Kidney (tissue), 13 donors: ENCODE measurements at regions not wholly inside any gene's neighbourhood (a gene's known extent, or its start where the extent isn't known, plus 50 kb on each side); places are given as distances from the start of the nearest gene placed in this dataset.
A peak's percentile ranks its signal among the peaks of the same experiment; 100 is the strongest.

ENCODE experiments used
- DNase-seq, 5 donors: peaks; one replicate each; pipeline ENCODE4 v3.0.0-alpha.2; 2013 to 2020
- FAIRE-seq: peaks from 2 replicates; lab custom pipeline; 2012; peaks lifted over from hg19 to GRCh38; lab: Jason Lieb, UNC
- H3K27ac ChIP-seq, 2 donors: one replicate each; pipeline ENCODE4 v1.7.0; 2013; ENCODE audit warnings: low read depth in 2 of 2, low read length in 2 of 2, inconsistent platforms in 1 of 2
- H3K27me3 ChIP-seq: one replicate; pipeline ENCODE4 v1.7.1; 2013; ENCODE audit warnings: low read length, inconsistent platforms; ENCODE audit not compliant: control insufficient read depth, insufficient read depth
- H3K36me3 ChIP-seq, 3 donors: one replicate each; pipeline versions ENCODE4 v1.7.0 to v1.7.1; 2013; ENCODE audit warnings: low read length in 3 of 3, control low read depth in 1 of 3, inconsistent platforms in 1 of 3; ENCODE audit not compliant: insufficient read depth in 3 of 3, control insufficient read depth in 2 of 3
- H3K4me1 ChIP-seq, 3 donors: one replicate each; pipeline versions ENCODE4 v1.7.0 to v1.7.1; 2013; ENCODE audit warnings: low read length in 3 of 3, inconsistent platforms in 1 of 3, low read depth in 1 of 3; ENCODE audit not compliant: control insufficient read depth in 2 of 3, insufficient read depth in 2 of 3
- H3K4me3 ChIP-seq, 3 donors: one replicate each; pipeline versions ENCODE4 v1.7.0 to v1.8.1; 2013; ENCODE audit warnings: low read length in 3 of 3, control low read depth in 1 of 3, inconsistent platforms in 1 of 3
- H3K9ac ChIP-seq, 3 donors: one replicate each; pipeline versions ENCODE4 v1.7.0 to v1.7.1; 2013; ENCODE audit warnings: low read length in 3 of 3, control low read depth in 1 of 3, inconsistent platforms in 1 of 3
- H3K9me3 ChIP-seq, 3 donors: one replicate each; pipeline versions ENCODE4 v1.7.0 to v1.7.1; 2013; ENCODE audit warnings: low read length in 3 of 3, control low read depth in 1 of 3, inconsistent platforms in 1 of 3; ENCODE audit not compliant: control insufficient read depth in 2 of 3, insufficient read depth in 1 of 3
- CTCF ChIP-seq: IDR thresholded peaks from 3 replicates; pipeline ENCODE4 v1.5.1; 2012; ENCODE audit warnings: mild to moderate bottlenecking, moderate library complexity, borderline replicate concordance; ENCODE audit not compliant: insufficient read depth; ENCODE audit errors: extremely low read depth
- intact Hi-C: fragments of 100-400 bp; cut with DNase I; formaldehyde crosslinking; loops from one replicate; pipeline ENCODE4 v1.11.1; 2022
- donor health status: control.
- donor health status: control.
- donor health status: control.
- donor health status: control.
- donor health status: control.
- donor health status: DM: yes; HTN: yes; CAD: no.
- donor health status: Normal renal cell carcinoma (clear cell type).

DNA sequence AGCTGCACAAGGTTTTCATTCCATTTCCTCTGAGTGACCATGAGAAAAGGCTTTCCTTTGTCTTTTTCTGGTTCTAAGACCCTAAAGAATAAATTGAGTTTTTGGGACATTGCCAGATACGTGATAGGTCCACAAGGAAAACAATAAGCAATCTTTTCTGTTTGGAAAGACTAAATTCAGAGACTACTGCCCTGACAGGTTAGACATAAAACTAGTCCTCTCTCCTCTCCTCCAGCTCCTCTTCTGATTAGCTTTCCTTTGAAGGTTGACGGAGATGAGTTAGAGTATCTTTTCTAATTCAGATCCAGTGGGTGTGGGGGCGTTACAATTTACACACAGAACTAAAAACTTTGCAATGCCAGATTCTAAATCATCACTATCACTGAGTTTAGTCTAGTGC, 57.8 kb upstream of the C1orf53 start:
- intact Hi-C loops: no loop called here
- no peak for FAIRE-seq
- no peak for TF ChIP-seq CTCF

DNA sequence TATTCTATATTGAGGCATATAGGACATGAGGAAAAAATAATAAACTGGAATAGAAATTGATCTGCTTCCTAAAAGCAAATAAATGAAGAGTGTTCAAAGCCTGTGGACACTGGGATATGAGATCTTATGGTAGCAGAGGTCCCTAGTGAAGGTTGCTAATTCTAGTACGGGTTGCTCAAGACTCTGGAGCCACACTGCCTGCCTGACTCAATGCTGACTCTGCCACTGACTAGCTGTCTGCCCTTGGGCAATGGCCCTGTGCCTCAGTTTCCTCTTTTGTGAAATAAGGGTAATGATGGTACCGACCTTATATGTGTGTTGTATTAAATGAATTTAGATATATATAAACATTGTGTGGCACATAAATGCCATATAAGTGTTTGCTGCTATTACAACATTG, 59.0 kb upstream of the C1orf53 start:
- DNase-seq (no peak), FAIRE-seq (no peak)
- intact Hi-C loops: no loop called here
- Histone ChIP-seq H3K9ac (no peak overlapping the region), H3K4me1 (no peaks in the 10 kb centered on the region), H3K36me3 (no peaks in the 10 kb centered on the region), H3K27ac (no peak overlapping the region), H3K9me3 (no peaks in the 10 kb centered on the region), H3K27me3 (no peaks in the 10 kb centered on the region), H3K4me3 (no peak overlapping the region)
- TF ChIP-seq CTCF: no peak

More for the DNA sequence above, 57.8 kb upstream of the C1orf53 start:
- no peaks in the 10 kb centered on the region for H3K4me1 ChIP-seq
- no peak overlapping the region for H3K4me3 ChIP-seq
- H3K9ac ChIP-seq: no peak overlapping the region
- no peak overlapping the region for H3K27ac ChIP-seq
- H3K36me3 ChIP-seq: no peaks in the 10 kb centered on the region
- H3K9me3 ChIP-seq: no peaks in the 10 kb centered on the region
- peak in 1 of 5 donors; percentile 4 for DNase-seq
- no peaks in the 10 kb centered on the region for H3K27me3 ChIP-seq

DNA sequence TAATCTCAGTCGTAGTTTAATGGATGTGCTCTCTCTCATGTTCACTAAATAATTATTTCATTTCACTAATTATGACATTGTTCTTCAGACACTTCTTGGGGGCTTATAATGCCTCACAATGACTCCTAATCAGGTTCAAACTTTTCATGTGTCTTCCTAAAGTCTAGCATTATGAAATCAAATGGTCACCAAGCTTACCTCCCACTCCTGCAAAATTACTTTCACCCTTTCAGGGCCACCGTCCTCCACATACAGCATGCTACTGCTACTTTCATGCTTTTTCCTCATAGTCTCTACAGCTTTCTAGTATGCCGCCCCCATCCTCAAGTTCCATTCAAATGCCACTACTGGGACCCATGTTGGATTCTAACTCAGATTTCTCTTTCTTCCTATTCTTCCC, 59.8 kb upstream of the C1orf53 start:
- no peaks in the 10 kb centered on the region for H3K27me3 ChIP-seq
- no peak for FAIRE-seq
- H3K9ac ChIP-seq: no peak overlapping the region
- no peak overlapping the region for H3K27ac ChIP-seq
- DNase-seq: no peak
- intact Hi-C loops: no loop called here
- H3K4me3 ChIP-seq: no peak overlapping the region
- H3K4me1 ChIP-seq: no peaks in the 10 kb centered on the region
- H3K36me3 ChIP-seq: no peaks in the 10 kb centered on the region
- no peak for TF ChIP-seq CTCF
- no peaks in the 10 kb centered on the region for H3K9me3 ChIP-seq

GRCh38 chr1:197841883-197842553, 60.4 kb upstream of the C1orf53 start:
- H3K27ac ChIP-seq: no peak overlapping the region
- FAIRE-seq (no peak), DNase-seq (peak in 2 of 5 donors; percentile 10 to 32)
- intact Hi-C loops: no loop called here
- H3K36me3 ChIP-seq: no peaks in the 10 kb centered on the region
- TF ChIP-seq CTCF: no peak
- no peak overlapping the region for H3K4me3 ChIP-seq
- H3K4me1 ChIP-seq: no peaks in the 10 kb centered on the region
- H3K27me3 ChIP-seq: no peaks in the 10 kb centered on the region
- no peak overlapping the region for H3K9ac ChIP-seq
- H3K9me3 ChIP-seq: no peaks in the 10 kb centered on the region
